NCI-H187 treated with DMSO at 0.1 percent for 48 hours (cell line): ENCODE measurements at regions not wholly inside any gene's neighbourhood (a gene's known extent, or its start where the extent isn't known, plus 50 kb on each side); places are given as distances from the start of the nearest gene placed in this dataset.

ENCODE experiments used
- DNase-seq: peaks from one replicate; lab custom pipeline; 2025; lab: John Stamatoyannopoulos, UW

DNA sequence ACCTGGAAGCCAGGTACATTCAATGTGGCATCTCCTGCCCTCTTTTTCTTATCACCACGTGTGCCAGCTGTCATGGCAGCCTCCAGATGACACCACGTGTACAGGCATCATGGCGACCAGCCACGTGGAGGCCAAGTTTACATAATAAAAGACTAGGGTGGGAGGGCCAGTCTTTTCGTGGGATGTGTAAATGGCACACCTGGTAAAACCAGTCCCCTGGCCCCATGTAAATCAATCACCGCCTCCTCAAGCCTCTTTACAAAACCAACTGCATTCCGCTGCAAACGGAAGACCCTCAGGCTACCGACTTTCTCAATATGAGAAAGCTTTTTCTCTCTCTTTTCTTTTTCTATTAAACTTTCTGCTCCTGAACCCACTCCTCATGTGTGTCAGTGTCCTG, 65.1 kb upstream of the PHF14 start:
- DNase-seq = no peak

DNA sequence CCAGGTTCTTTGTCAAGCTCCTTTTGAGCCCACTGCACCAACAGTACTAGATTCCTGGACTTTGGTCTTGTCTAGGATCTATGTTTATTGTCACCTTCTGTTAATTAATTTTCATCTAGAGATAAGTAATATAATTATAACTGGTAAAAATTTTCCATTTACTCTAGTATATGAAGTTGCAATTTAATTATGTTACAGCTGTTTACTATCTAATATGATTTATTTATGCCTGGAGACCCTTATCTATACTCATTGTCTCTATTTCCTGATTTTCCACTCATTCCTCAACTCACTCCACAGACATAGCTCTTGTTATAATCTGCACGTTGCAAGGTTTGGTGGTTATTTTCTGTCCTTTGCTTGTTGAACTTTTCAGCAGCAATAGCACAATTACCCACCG, 63.2 kb upstream of the PHF14 start:
- DNase-seq = no peak

DNA sequence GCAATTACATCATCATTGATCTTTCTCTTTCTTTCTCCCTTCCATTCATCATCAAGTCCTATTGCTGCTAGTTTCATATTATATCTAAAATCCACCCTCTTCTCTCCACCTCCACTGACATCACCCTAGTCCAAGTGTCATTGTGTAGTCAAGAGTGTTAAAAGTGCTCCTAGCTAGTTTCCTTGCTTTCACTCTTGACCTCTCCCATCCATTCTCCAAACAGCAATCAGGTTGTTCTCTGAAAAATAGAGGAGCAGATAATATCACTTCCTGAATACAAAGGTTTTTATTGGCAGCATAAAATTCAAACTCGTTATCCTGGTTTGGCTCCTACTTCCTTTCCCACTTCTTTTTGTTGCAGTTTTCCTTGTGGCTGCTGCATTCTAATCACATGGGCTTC, 61.6 kb upstream of the PHF14 start:
- no peak for DNase-seq

DNA sequence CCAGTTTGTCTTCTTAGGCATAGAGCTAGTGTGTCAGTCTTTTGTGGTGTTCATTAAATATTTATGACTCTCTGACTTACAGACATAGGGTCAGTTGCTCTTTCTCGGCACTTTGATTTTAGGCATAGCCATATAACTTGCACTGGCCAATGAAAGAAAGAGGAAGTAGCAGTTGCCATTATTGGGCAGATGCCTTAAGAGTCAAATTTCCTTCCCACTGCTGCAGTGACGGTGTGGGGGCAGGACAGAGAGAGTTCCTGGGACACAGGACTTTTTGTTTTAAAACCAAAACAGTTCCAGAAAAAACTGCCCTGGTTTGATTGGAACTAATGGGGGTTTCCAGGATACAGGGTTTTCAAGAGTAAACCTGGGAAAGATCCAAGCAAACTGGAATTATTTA, 60.2 kb upstream of the PHF14 start:
- no peak for DNase-seq

DNA sequence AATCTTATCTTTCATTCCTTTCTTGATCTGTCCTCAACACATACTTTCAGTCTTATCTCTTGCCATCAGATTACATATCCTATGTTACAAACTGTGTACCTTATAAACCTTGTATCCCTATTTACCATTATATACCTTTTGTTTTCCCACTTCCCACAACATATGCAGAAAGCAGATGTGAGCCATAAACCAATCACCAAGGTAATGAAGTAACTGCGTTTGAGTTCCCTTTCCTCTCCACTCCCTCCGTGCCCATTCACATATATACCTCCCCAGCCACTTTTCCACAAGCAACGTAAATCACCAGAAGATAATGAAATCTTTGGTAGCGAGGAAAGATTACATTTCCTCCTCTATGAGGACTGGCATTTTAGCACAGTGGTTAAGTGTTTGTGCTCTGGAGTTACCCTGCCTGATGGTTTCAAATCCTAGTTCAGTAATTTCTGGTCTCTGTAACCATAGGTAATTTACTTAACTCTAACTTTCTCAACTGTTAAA, 55.5 kb upstream of the PHF14 start:
- no peak for DNase-seq

DNA sequence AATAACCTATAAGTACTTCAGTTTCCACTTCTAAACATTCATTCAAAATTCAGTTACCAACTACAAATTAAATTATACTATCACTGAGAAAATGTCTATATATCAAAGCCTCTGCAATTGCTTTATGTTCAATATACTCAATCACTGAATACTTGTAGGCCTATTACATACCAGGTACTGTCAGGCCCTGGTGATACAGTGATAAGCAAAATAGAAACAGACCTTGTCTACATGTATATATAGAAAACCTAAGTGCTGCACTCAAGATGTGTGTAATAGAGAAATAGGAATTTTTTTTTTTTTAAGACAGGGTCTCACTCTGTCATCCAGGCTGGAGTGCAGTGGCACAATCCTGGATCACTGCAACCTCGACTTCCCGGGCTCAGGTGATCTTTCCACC, 53.7 kb upstream of the PHF14 start:
- DNase-seq = no peak
